K562 (cell line): ENCODE measurements at regions not wholly inside any gene's neighbourhood (a gene's known extent, or its start where the extent isn't known, plus 50 kb on each side); places are given as distances from the start of the nearest gene placed in this dataset.

Experiments
- ATAC-seq: fragments of 200-7000 bp; cut with Tn5 transposase; 3 replicates; pipeline ENCODE4 v1.9.1; 2020; ENCODE audit warnings: moderate library complexity
- BruUV-seq: library from RNA; stranded (reverse); fragments of 400-500 nt; replicated peaks from 2 replicates; lab custom pipeline; 2021; lab: Mats Ljungman, UMichigan
- CTCF ChIA-PET: fragments of 300-600 bp; formaldehyde crosslinking; extraction: SDS; loops from one replicate; lab custom pipeline; 2021; ENCODE audit warnings: low intra/inter-chr PET ratio; lab: Yijun Ruan, JAX
- POLR2A ChIA-PET: fragments of 300-600, 350-650 bp; sonication (Branson Sonifier 250); formaldehyde crosslinking; extraction: SDS; loops from one replicate; lab custom pipeline; 2021; ENCODE audit warnings: antibody characterized with exemption, inconsistent platforms; lab: Yijun Ruan, JAX
- DNase-seq, 4 experiments: peaks; one replicate each; pipeline versions ENCODE4 v3.0.0 to v3.0.0-alpha.2; 2011 to 2018; ENCODE audit warnings: low spot score in 3 of 4, mixed read lengths in 3 of 4; ENCODE audit errors: extremely low read depth in 1 of 4
- FAIRE-seq: peaks from 2 replicates; lab custom pipeline; 2011; peaks lifted over from hg19 to GRCh38; lab: Jason Lieb, UNC
- H2AFZ ChIP-seq: 2 replicates; pipeline ENCODE4 v1.6.0; 2011; ENCODE audit warnings: low read depth, low read length, control low read depth, inconsistent platforms
- H3K27ac ChIP-seq: fragments of 200-600 bp; 3 replicates; pipeline ENCODE4 v1.8.0; 2011; ENCODE audit warnings: low read depth, mild to moderate bottlenecking, control low read depth, inconsistent platforms, low read length, moderate library complexity, mixed read lengths; ENCODE audit errors: extremely low read depth
- H3K27me3 ChIP-seq, 2 experiments: fragments of 300-600 bp in 1 of 2; 2 replicates in 1 of 2; 3 replicates in 1 of 2; pipeline versions ENCODE4 v1.6.0 to v1.8.0; 2011; ENCODE audit warnings: inconsistent platforms in 2 of 2, low read length in 2 of 2, mild to moderate bottlenecking in 1 of 2, mixed read lengths in 1 of 2, moderate library complexity in 1 of 2; ENCODE audit not compliant: control insufficient read depth in 2 of 2, insufficient read depth in 2 of 2
- H3K36me3 ChIP-seq: fragments of 300-600 bp; 3 replicates; pipeline ENCODE4 v1.8.0; 2011; ENCODE audit warnings: mild to moderate bottlenecking, low read length, inconsistent platforms; ENCODE audit not compliant: control insufficient read depth, insufficient read depth
- H3K4me1 ChIP-seq, 2 experiments: fragments of 200-600 bp in 1 of 2; replicated peaks in 1 of 2; 2 replicates in 1 of 2; 3 replicates in 1 of 2; pipeline versions ENCODE4 v1.5.1 to v1.8.0; 2011; ENCODE audit warnings: inconsistent platforms in 2 of 2, low read length in 2 of 2, mild to moderate bottlenecking in 1 of 2, mixed read lengths in 1 of 2, moderate library complexity in 1 of 2; ENCODE audit not compliant: control insufficient read depth in 2 of 2, insufficient read depth in 2 of 2
- H3K4me2 ChIP-seq: 2 replicates; pipeline ENCODE4 v1.6.1; 2011; ENCODE audit warnings: low read length, control low read depth, inconsistent platforms, mixed read lengths; ENCODE audit not compliant: insufficient read depth
- H3K4me3 ChIP-seq: fragments of 200-600 bp; sonication (generic), shearing (Covaris generic); 2 replicates; pipeline ENCODE4 v1.5.1; 2016; ENCODE audit warnings: control low read depth, inconsistent platforms
- H3K79me2 ChIP-seq: fragments of 200-600 bp; 3 replicates; pipeline ENCODE4 v1.8.0; 2011; ENCODE audit warnings: low read length, inconsistent platforms; ENCODE audit not compliant: control insufficient read depth, insufficient read depth
- H3K9ac ChIP-seq, 2 experiments: 2 replicates each; pipeline versions ENCODE4 v1.6.0 to v1.6.1; 2011; ENCODE audit warnings: low read depth in 2 of 2, low read length in 2 of 2, control low read depth in 1 of 2, inconsistent platforms in 1 of 2, mild to moderate bottlenecking in 1 of 2, mixed read lengths in 1 of 2; ENCODE audit not compliant: insufficient read depth in 1 of 2
- H3K9me1 ChIP-seq: one replicate; pipeline ENCODE4 v1.6.0; 2011; ENCODE audit warnings: inconsistent platforms, mild to moderate bottlenecking, low read length, moderate library complexity; ENCODE audit not compliant: control insufficient read depth, insufficient read depth
- H3K9me3 ChIP-seq: replicated peaks from 2 replicates; pipeline ENCODE4 v1.5.1; 2011; ENCODE audit warnings: low read depth, low read length, inconsistent platforms; ENCODE audit not compliant: control insufficient read depth, insufficient read depth
- H4K20me1 ChIP-seq: replicated peaks from 2 replicates; pipeline ENCODE4 v1.6.1; 2011; ENCODE audit warnings: low read length, inconsistent platforms, mixed read lengths; ENCODE audit not compliant: control insufficient read depth, insufficient read depth
- AFF4 ChIP-seq: sonication (generic); formaldehyde crosslinking; IDR thresholded peaks from 2 replicates; pipeline ENCODE4 v1.8.0; 2023; ENCODE audit warnings: mild to moderate bottlenecking, missing genetic modification reagents
- EGR1 ChIP-seq: fragments of 450-650 bp; conservative IDR thresholded peaks from 2 replicates; pipeline ENCODE4 v1.6.1; 2017; ENCODE audit warnings: mild to moderate bottlenecking
- GTF2E2 ChIP-seq: fragments of 200-800 bp; sonication (Bioruptor generic); IDR thresholded peaks from 2 replicates; pipeline ENCODE4 v1.6.1; 2016; ENCODE audit warnings: missing genetic modification characterization, missing compliant biosample characterization
- HES1 ChIP-seq: fragments of 450-650 bp; IDR thresholded peaks from 2 replicates; pipeline ENCODE4 v1.6.1; 2016; ENCODE audit warnings: low read depth, mild to moderate bottlenecking, moderate library complexity
- ID3 ChIP-seq, 2 experiments: fragments of 250-450 bp in 1 of 2; fragments of 450-650 bp in 1 of 2; sonication (Bioruptor Pico) in 1 of 2; IDR thresholded peaks; 2 replicates each; pipeline versions ENCODE4 v1.6.1 to v1.8.0; 2016 to 2021; ENCODE audit warnings: mild to moderate bottlenecking in 2 of 2, moderate library complexity in 2 of 2, missing compliant biosample characterization in 1 of 2, missing genetic modification characterization in 1 of 2
- MEIS2 ChIP-seq: fragments of 450-650 bp; IDR thresholded peaks from 2 replicates; pipeline ENCODE4 v1.6.1; 2014; ENCODE audit warnings: mild to moderate bottlenecking; ENCODE audit not compliant: partially characterized antibody
- NELFE ChIP-seq: IDR thresholded peaks from 2 replicates; pipeline ENCODE4 v1.6.1; 2011; ENCODE audit warnings: mild to moderate bottlenecking; ENCODE audit not compliant: insufficient read depth, insufficient read length
- RBM34 ChIP-seq: fragments of 200-400 bp; formaldehyde crosslinking; IDR thresholded peaks from 2 replicates; pipeline ENCODE4 v1.6.1; 2018; ENCODE audit warnings: low read length, borderline replicate concordance; ENCODE audit not compliant: insufficient read depth
- TCF3 ChIP-seq: sonication (generic); formaldehyde crosslinking; IDR thresholded peaks from 2 replicates; pipeline ENCODE4 v1.4.0; 2020; ENCODE audit warnings: mild to moderate bottlenecking, missing genetic modification reagents
- ZBTB7A ChIP-seq: IDR thresholded peaks from 2 replicates; pipeline ENCODE4 v1.6.1; 2011; ENCODE audit warnings: low read depth, mild to moderate bottlenecking, low read length, moderate library complexity, borderline replicate concordance; ENCODE audit not compliant: control insufficient read depth
- ZBTB8A ChIP-seq: fragments of 450-650 bp; IDR thresholded peaks from 2 replicates; pipeline ENCODE4 v1.6.1; 2018; ENCODE audit warnings: mild to moderate bottlenecking, moderate library complexity; ENCODE audit not compliant: partially characterized antibody
- ZKSCAN1 ChIP-seq: fragments of 150-350 bp; IDR thresholded peaks from 2 replicates; pipeline ENCODE4 v1.6.1; 2016; ENCODE audit warnings: low read depth, low read length
- ZNF639 ChIP-seq, 2 experiments: fragments of 200-800 bp in 1 of 2; sonication (Bioruptor generic) in 1 of 2; sonication (generic) in 1 of 2; formaldehyde crosslinking in 1 of 2; IDR thresholded peaks in 1 of 2; conservative IDR thresholded peaks in 1 of 2; 2 replicates each; pipeline versions ENCODE4 v1.5.0 to v1.6.1; 2016 to 2020; ENCODE audit warnings: missing compliant biosample characterization in 1 of 2, missing genetic modification characterization in 1 of 2, missing genetic modification reagents in 1 of 2
- WGBS: fragments of 100-300 bp; shearing (Covaris generic); methylation state at CpG from one replicate; pipeline ENCODE4 v1.1.6; 2016; ENCODE audit warnings: low coverage, mixed read lengths; ENCODE audit not compliant: insufficient coverage; ENCODE audit errors: missing lambda C conversion rate; 5-methylcytosine and 5-hydroxymethylcytosine counted together
- in situ Hi-C: fragments of 300-500 bp; cut with MboI; formaldehyde crosslinking; loops from 4 replicates; pipeline ENCODE4 v1.15.0; 2018; ENCODE audit warnings: inconsistent platforms, mixed read lengths
- intact Hi-C: fragments of 100-400 bp; cut with micrococcal nuclease; formaldehyde crosslinking; loops from 2 replicates; pipeline ENCODE4 v1.14.2; 2022

GRCh38 chr12:43210485-43211192 lies 341.4 kb downstream of the ADAMTS20 start (continued):
- TF ChIP-seq GTF2E2 (tag) (0 out of 2 replicates have a peak, but pooled peaks have one; percentile 25), ZNF639 (CRISPR knock-in tag; conservative IDR thresholded peaks at IDR 0.05 in 1 of 2, IDR thresholded peaks at IDR 0.05 in 1 of 2) (no peak), TCF3 (CRISPR knock-in tag) (peak; percentile 38; the same call in 1 of the 2 replicates)
- TF ChIP-seq, all 486 proteins: peak for 6

GRCh38 chr12:43208627-43209026 lies 343.4 kb downstream of the ADAMTS20 start:
- Histone ChIP-seq H3K9me1 (no peaks in the 10 kb centered on the region), H3K27ac (no peak overlapping the region), H3K4me1 (no peaks in the 10 kb centered on the region), H3K9me3 (no peaks in the 10 kb centered on the region; the same call in 1 of the 2 replicates), H3K4me3 (no peak overlapping the region), H3K9ac (no peak overlapping the region), H2AFZ (no peak overlapping the region), H3K36me3 (no peaks in the 10 kb centered on the region), H3K27me3 (no peaks in the 10 kb centered on the region), H3K4me2 (no peak overlapping the region), H4K20me1 (no peaks in the 10 kb centered on the region), H3K79me2 (no peaks in the 10 kb centered on the region)
- in situ Hi-C loops (no loop called here), intact Hi-C loops (no loop called here)
- FAIRE-seq (no peak), DNase-seq (no peak), ATAC-seq (no peak)
- 3% methylated on average over 3 of the region's 3 CpGs for WGBS
- ChIA-PET CTCF (no interaction called here), POLR2A (no interaction called here)
- no TSS peak for BruUV-seq
- no peak for TF ChIP-seq AFF4 (CRISPR knock-in tag)
- TF ChIP-seq RBM34, result no peak
- TF ChIP-seq ZKSCAN1, result no peak
- no peak for TF ChIP-seq ID3 (CRISPR knock-in tag; IDR thresholded peaks at IDR 0.05)
- TF ChIP-seq ID3 (tag; IDR thresholded peaks at IDR 0.05), result no peak
- TF ChIP-seq ZBTB7A, result no peak
- no peak for TF ChIP-seq ZBTB8A
- no peak for TF ChIP-seq MEIS2
- no peak for TF ChIP-seq EGR1
- TF ChIP-seq NELFE, result no peak
- TF ChIP-seq HES1, result no peak
